ENCODE measurements at regions not wholly inside any gene's neighbourhood (a gene's known extent, or its start where the extent isn't known, plus 50 kb on each side); places are given as distances from the start of the nearest gene placed in this dataset.

- TF ChIP-seq CTCF (IDR thresholded peaks at IDR 0.05) (no peak), EP300 (IDR thresholded peaks at IDR 0.05) (no peak)
Measured at GRCh38 chr3:116552246-116552645, 107.0 kb upstream of the LSAMP start.
